SK-N-SH treated with all-trans-retinoic acid at 6 μM for 48 hours (cell line): ENCODE measurements at regions not wholly inside any gene's neighbourhood (a gene's known extent, or its start where the extent isn't known, plus 50 kb on each side); places are given as distances from the start of the nearest gene placed in this dataset.

ENCODE experiments used
- ATAC-seq: fragments of 200-7000 bp; cut with Tn5 transposase; 3 replicates; pipeline ENCODE4 v1.9.1; 2020; ENCODE audit warnings: mild to moderate bottlenecking, moderate library complexity
- ARNTL ChIP-seq: fragments of 450-650 bp; formaldehyde crosslinking; IDR thresholded peaks from 2 replicates; pipeline ENCODE4 v1.5.0; 2020; ENCODE audit warnings: low read depth, mild to moderate bottlenecking, moderate library complexity, borderline replicate concordance
- BACH2 ChIP-seq: fragments of 250-450 bp; sonication (Bioruptor Pico); IDR thresholded peaks from 2 replicates; pipeline ENCODE4 v1.9.0; 2021; ENCODE audit warnings: mild to moderate bottlenecking, borderline replicate concordance
- ESRRG ChIP-seq: fragments of 250-450 bp; sonication (Bioruptor Pico); IDR thresholded peaks from 2 replicates; pipeline ENCODE4 v1.6.1; 2021; ENCODE audit warnings: mild to moderate bottlenecking
- GLIS3 ChIP-seq: fragments of 250-450 bp; sonication (Bioruptor Pico); IDR thresholded peaks from 2 replicates; pipeline ENCODE4 v1.5.0; 2020; ENCODE audit warnings: mild to moderate bottlenecking, moderate library complexity
- ISL1 ChIP-seq: fragments of 250-450 bp; sonication (Bioruptor Pico); IDR thresholded peaks from 2 replicates; pipeline ENCODE4 v2.1.2; 2022; ENCODE audit warnings: mild to moderate bottlenecking, moderate library complexity
- OSR1 ChIP-seq: fragments of 250-450 bp; sonication (Bioruptor Pico); IDR thresholded peaks from 2 replicates; pipeline ENCODE4 v1.8.0; 2022; ENCODE audit warnings: moderate library complexity, mild to moderate bottlenecking, inconsistent platforms
- RARB ChIP-seq: fragments of 250-450 bp; sonication (Bioruptor Pico); IDR thresholded peaks from 2 replicates; pipeline ENCODE4 v1.8.0; 2021; ENCODE audit warnings: mild to moderate bottlenecking, moderate library complexity
- TCF4 ChIP-seq: fragments of 250-450 bp; sonication (Bioruptor Pico); IDR thresholded peaks from 2 replicates; pipeline ENCODE4 v1.8.0; 2021; ENCODE audit warnings: mild to moderate bottlenecking, moderate library complexity, borderline replicate concordance
- TOX ChIP-seq: fragments of 250-450 bp; sonication (Bioruptor Pico); IDR thresholded peaks from 2 replicates; pipeline ENCODE4 v1.8.0; 2021; ENCODE audit warnings: mild to moderate bottlenecking, moderate library complexity, borderline replicate concordance
- ZC3H10 ChIP-seq: fragments of 250-450 bp; sonication (Bioruptor Pico); IDR thresholded peaks from 2 replicates; pipeline ENCODE4 v1.5.1; 2021; ENCODE audit warnings: mild to moderate bottlenecking, moderate library complexity
- ZFP30 ChIP-seq: fragments of 450-650 bp; formaldehyde crosslinking; IDR thresholded peaks from 2 replicates; pipeline ENCODE4 v1.5.0; 2022; ENCODE audit warnings: mild to moderate bottlenecking, moderate library complexity
- ZNF565 ChIP-seq: fragments of 450-650 bp; formaldehyde crosslinking; conservative IDR thresholded peaks from 2 replicates; pipeline ENCODE4 v1.5.0; 2020; ENCODE audit warnings: low read depth, mild to moderate bottlenecking, moderate library complexity
- ZNF70 ChIP-seq: fragments of 450-650 bp; formaldehyde crosslinking; IDR thresholded peaks from 2 replicates; pipeline ENCODE4 v1.5.0; 2020; ENCODE audit warnings: mild to moderate bottlenecking, moderate library complexity
- ZNF8 ChIP-seq: fragments of 450-650 bp; formaldehyde crosslinking; IDR thresholded peaks from 2 replicates; pipeline ENCODE4 v1.5.0; 2020; ENCODE audit warnings: mild to moderate bottlenecking, moderate library complexity
- TF ChIP-seq, protein P1 (sequence below): fragments of 250-450 bp; sonication (Bioruptor Pico); IDR thresholded peaks from 2 replicates; pipeline ENCODE4 v1.8.0; 2020; ENCODE audit warnings: mild to moderate bottlenecking, moderate library complexity, borderline replicate concordance
- TF ChIP-seq, protein P2 (sequence below): fragments of 250-450 bp; sonication (Bioruptor Pico); IDR thresholded peaks from 2 replicates; pipeline ENCODE4 v1.5.1; 2021; ENCODE audit warnings: mild to moderate bottlenecking, moderate library complexity
- TF ChIP-seq, protein P3 (sequence below): fragments of 250-450 bp; sonication (Bioruptor Pico); IDR thresholded peaks from 2 replicates; pipeline ENCODE4 v1.8.0; 2021; ENCODE audit warnings: low read depth, mild to moderate bottlenecking, moderate library complexity, borderline replicate concordance
- TF ChIP-seq, protein P4 (sequence below): fragments of 250-450 bp; sonication (Bioruptor Pico); IDR thresholded peaks from 2 replicates; pipeline ENCODE4 v1.5.1; 2020; ENCODE audit warnings: low read depth, mild to moderate bottlenecking, moderate library complexity
- TF ChIP-seq, protein P5 (sequence below): fragments of 250-450 bp; sonication (Bioruptor Pico); IDR thresholded peaks from 2 replicates; pipeline ENCODE4 v1.5.0; 2020; ENCODE audit warnings: mild to moderate bottlenecking, moderate library complexity

DNA sequence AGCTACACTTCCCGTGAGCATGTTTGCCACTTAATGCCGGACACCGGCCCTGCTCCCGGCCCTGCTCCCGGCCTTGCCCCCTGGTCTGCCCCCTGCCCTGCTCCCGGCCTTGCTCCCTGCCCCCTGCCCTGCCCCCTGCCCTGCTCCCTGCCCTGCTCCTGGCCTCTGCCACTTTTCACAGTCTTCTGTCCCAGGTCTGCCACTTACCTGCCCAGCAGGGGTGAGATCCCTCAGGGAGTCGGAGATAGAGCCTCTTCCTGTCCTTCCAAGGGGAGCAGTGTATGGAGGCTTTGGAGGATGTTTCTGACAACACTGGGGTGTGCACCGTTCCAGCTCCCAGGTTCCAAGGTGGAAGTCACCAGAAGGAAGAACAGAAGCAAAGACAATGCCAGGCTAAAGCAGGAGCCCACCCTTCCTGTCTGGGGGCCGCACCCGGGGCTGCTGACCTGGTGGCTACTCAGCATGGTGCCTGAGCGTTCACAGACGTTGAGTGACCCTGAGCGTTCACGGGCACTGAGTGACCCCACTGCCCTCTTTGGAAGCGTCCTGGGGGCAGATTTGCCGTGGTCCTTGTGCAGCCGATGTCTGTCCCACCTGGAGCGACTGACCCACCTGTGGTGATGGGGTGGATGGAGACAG, 199.8 kb downstream of the DLL1 start:
- no peak for ATAC-seq
- TF ChIP-seq RARB (no peak), ZNF565 (no peak), ZNF8 (no peak)
- TF ChIP-seq, all 23 proteins: peak for 0

DNA sequence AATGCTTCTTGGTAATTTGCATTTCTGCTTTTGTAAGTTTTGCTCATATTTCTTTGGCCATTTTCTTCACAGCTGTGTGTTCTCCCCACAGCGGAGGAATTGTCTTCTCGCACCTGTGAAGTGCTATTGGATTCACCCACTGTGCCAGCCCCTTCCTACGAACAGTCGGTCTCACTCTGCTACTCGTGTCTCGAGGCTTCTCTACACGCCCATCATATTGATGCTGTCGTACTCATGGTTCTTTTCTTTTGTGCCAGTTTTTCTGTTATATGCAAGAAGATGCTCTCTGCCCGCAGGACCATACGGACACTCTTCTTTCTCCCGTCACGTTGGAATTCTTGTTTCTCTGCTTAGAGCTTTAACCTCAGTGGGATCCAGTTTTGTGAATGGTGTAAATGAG, 200.3 kb downstream of the DLL1 start:
- no peak for ATAC-seq
- TF ChIP-seq ARNTL (no peak), BACH2 (no peak), ISL1 (CRISPR knock-in tag) (no peak), ZNF8 (no peak), ESRRG (CRISPR knock-in tag) (no peak), TCF4 (CRISPR knock-in tag) (no peak), ZFP30 (CRISPR knock-in tag) (no peak), TOX (CRISPR knock-in tag) (no peak), ZC3H10 (CRISPR knock-in tag) (no peak), RARB (no peak), ZNF565 (no peak), OSR1 (no peak)
- TF ChIP-seq, protein P1, sequence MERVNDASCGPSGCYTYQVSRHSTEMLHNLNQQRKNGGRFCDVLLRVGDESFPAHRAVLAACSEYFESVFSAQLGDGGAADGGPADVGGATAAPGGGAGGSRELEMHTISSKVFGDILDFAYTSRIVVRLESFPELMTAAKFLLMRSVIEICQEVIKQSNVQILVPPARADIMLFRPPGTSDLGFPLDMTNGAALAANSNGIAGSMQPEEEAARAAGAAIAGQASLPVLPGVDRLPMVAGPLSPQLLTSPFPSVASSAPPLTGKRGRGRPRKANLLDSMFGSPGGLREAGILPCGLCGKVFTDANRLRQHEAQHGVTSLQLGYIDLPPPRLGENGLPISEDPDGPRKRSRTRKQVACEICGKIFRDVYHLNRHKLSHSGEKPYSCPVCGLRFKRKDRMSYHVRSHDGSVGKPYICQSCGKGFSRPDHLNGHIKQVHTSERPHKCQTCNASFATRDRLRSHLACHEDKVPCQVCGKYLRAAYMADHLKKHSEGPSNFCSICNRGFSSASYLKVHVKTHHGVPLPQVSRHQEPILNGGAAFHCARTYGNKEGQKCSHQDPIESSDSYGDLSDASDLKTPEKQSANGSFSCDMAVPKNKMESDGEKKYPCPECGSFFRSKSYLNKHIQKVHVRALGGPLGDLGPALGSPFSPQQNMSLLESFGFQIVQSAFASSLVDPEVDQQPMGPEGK (CRISPR knock-in tag), result no peak
- TF ChIP-seq, protein P2, sequence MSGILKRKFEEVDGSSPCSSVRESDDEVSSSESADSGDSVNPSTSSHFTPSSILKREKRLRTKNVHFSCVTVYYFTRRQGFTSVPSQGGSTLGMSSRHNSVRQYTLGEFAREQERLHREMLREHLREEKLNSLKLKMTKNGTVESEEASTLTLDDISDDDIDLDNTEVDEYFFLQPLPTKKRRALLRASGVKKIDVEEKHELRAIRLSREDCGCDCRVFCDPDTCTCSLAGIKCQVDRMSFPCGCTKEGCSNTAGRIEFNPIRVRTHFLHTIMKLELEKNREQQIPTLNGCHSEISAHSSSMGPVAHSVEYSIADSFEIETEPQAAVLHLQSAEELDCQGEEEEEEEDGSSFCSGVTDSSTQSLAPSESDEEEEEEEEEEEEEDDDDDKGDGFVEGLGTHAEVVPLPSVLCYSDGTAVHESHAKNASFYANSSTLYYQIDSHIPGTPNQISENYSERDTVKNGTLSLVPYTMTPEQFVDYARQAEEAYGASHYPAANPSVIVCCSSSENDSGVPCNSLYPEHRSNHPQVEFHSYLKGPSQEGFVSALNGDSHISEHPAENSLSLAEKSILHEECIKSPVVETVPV (CRISPR knock-in tag), result no peak
- TF ChIP-seq, protein P3, sequence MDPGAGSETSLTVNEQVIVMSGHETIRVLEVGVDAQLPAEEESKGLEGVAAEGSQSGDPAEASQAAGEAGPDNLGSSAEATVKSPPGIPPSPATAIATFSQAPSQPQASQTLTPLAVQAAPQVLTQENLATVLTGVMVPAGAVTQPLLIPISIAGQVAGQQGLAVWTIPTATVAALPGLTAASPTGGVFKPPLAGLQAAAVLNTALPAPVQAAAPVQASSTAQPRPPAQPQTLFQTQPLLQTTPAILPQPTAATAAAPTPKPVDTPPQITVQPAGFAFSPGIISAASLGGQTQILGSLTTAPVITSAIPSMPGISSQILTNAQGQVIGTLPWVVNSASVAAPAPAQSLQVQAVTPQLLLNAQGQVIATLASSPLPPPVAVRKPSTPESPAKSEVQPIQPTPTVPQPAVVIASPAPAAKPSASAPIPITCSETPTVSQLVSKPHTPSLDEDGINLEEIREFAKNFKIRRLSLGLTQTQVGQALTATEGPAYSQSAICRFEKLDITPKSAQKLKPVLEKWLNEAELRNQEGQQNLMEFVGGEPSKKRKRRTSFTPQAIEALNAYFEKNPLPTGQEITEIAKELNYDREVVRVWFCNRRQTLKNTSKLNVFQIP, result no peak

DNA sequence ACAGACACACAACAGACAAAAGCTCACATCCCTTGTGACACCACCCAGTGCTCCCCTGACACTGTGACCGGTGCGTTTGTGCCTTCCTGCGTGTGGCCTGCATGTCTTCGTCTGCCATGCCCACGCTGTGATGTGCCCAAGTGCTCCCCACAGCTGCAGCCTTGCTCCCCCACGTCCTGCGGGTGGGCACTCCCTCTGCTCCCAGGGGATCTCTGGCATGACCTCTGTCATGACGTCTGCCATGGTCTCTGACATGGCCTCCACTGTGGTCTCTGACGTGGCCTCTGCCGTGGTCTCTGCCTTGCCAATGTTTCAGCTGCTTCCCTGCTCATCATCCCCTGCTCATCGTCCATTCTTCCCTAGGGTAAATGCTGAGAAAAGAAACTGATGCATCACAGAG, 200.9 kb downstream of the DLL1 start:
- ATAC-seq, result no peak
- TF ChIP-seq, protein P4, sequence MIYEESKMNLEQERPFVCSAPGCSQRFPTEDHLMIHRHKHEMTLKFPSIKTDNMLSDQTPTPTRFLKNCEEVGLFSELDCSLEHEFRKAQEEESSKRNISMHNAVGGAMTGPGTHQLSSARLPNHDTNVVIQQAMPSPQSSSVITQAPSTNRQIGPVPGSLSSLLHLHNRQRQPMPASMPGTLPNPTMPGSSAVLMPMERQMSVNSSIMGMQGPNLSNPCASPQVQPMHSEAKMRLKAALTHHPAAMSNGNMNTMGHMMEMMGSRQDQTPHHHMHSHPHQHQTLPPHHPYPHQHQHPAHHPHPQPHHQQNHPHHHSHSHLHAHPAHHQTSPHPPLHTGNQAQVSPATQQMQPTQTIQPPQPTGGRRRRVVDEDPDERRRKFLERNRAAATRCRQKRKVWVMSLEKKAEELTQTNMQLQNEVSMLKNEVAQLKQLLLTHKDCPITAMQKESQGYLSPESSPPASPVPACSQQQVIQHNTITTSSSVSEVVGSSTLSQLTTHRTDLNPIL (CRISPR knock-in tag), result no peak
- TF ChIP-seq ARNTL (no peak), TCF4 (CRISPR knock-in tag) (no peak), ZNF70 (CRISPR knock-in tag) (no peak), GLIS3 (no peak), ZNF565 (no peak), OSR1 (no peak), RARB (no peak), ISL1 (CRISPR knock-in tag) (no peak)
- TF ChIP-seq, protein P2 (CRISPR knock-in tag), result no peak
- TF ChIP-seq, protein P5, sequence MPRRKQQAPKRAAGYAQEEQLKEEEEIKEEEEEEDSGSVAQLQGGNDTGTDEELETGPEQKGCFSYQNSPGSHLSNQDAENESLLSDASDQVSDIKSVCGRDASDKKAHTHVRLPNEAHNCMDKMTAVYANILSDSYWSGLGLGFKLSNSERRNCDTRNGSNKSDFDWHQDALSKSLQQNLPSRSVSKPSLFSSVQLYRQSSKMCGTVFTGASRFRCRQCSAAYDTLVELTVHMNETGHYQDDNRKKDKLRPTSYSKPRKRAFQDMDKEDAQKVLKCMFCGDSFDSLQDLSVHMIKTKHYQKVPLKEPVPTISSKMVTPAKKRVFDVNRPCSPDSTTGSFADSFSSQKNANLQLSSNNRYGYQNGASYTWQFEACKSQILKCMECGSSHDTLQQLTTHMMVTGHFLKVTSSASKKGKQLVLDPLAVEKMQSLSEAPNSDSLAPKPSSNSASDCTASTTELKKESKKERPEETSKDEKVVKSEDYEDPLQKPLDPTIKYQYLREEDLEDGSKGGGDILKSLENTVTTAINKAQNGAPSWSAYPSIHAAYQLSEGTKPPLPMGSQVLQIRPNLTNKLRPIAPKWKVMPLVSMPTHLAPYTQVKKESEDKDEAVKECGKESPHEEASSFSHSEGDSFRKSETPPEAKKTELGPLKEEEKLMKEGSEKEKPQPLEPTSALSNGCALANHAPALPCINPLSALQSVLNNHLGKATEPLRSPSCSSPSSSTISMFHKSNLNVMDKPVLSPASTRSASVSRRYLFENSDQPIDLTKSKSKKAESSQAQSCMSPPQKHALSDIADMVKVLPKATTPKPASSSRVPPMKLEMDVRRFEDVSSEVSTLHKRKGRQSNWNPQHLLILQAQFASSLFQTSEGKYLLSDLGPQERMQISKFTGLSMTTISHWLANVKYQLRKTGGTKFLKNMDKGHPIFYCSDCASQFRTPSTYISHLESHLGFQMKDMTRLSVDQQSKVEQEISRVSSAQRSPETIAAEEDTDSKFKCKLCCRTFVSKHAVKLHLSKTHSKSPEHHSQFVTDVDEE, result no peak
- TF ChIP-seq, protein P3, result no peak
